ENCODE measurements at regions not wholly inside any gene's neighbourhood (a gene's known extent, or its start where the extent isn't known, plus 50 kb on each side); places are given as distances from the start of the nearest gene placed in this dataset.

DNA sequence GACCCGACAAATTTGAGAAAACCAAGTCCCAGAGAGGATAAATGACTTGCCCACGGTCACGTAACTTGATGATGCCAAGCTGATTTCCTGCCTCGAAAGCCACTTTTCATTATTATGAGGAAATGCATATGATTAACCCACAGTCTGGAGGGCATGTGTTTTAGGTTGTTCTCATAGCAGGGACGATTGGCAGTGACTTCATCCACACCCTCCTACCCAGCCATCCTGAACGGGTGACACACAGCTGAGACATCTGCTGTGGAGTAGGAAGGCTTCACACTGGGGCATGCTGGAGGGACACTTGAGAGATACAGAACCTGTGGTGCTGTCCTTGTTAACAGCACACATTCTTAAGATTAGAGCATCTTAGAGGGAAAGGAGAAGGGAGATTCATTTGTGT is 65.4 kb upstream of the WDFY2 start:
- DNase-seq (no peak), ATAC-seq (no peak)
- H3K27ac ChIP-seq, result no peak overlapping the region
- TF ChIP-seq, protein P1, sequence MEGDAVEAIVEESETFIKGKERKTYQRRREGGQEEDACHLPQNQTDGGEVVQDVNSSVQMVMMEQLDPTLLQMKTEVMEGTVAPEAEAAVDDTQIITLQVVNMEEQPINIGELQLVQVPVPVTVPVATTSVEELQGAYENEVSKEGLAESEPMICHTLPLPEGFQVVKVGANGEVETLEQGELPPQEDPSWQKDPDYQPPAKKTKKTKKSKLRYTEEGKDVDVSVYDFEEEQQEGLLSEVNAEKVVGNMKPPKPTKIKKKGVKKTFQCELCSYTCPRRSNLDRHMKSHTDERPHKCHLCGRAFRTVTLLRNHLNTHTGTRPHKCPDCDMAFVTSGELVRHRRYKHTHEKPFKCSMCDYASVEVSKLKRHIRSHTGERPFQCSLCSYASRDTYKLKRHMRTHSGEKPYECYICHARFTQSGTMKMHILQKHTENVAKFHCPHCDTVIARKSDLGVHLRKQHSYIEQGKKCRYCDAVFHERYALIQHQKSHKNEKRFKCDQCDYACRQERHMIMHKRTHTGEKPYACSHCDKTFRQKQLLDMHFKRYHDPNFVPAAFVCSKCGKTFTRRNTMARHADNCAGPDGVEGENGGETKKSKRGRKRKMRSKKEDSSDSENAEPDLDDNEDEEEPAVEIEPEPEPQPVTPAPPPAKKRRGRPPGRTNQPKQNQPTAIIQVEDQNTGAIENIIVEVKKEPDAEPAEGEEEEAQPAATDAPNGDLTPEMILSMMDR (IDR thresholded peaks at IDR 0.05 in 4 of 5, conservative IDR thresholded peaks at IDR 0.05 in 1 of 5), result no peak
- no peak for TF ChIP-seq POLR2A (IDR thresholded peaks at IDR 0.05)
- in situ Hi-C loops (cut with MboI; ENCODE audit: low sequenced_read_pairs in 4 of 4), result no loop called here
- H3K4me3 ChIP-seq, result no peak overlapping the region
- H3K4me1 ChIP-seq, result no peaks in the 10 kb centered on the region
- H3K9me3 ChIP-seq, result no peaks in the 10 kb centered on the region
- H3K36me3 ChIP-seq, result no peaks in the 10 kb centered on the region
- no peaks in the 10 kb centered on the region for H3K27me3 ChIP-seq
- intact Hi-C loops (cut with DNase I; ENCODE audit: low total_unique reads), result no loop called here

DNA sequence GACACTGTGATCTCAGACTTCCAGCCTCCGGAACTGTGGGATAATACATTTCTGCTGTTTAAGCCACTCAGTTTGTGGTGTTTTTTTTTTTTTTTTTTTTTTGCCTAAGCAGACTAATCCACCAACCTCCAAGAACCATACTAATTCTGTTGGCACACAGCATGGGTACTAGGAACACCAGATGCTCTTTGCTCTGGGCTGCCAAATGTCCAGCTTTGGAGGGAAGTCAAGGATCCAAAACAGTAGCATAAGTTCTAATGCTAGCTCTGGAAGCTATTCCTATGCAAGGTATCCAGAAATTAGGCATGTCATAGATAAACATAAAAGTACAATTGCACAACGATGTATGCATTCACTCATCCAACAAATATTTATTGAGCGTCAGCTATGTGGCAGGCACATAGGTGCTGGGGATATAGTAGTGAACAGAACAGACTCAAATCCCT is 64.5 kb upstream of the WDFY2 start:
- in situ Hi-C loops (cut with MboI; ENCODE audit: low sequenced_read_pairs in 4 of 4), result no loop called here
- Histone ChIP-seq H3K4me3 (no peak overlapping the region), H3K9me3 (no peaks in the 10 kb centered on the region), H3K27me3 (no peaks in the 10 kb centered on the region), H3K27ac (no peak overlapping the region), H3K4me1 (no peaks in the 10 kb centered on the region), H3K36me3 (no peaks in the 10 kb centered on the region)
- DNase-seq (no peak), ATAC-seq (no peak)
- TF ChIP-seq, protein P1 (IDR thresholded peaks at IDR 0.05 in 4 of 5, conservative IDR thresholded peaks at IDR 0.05 in 1 of 5), result no peak
- TF ChIP-seq POLR2A (IDR thresholded peaks at IDR 0.05), result no peak
- intact Hi-C loops (cut with DNase I; ENCODE audit: low total_unique reads), result no loop called here

DNA sequence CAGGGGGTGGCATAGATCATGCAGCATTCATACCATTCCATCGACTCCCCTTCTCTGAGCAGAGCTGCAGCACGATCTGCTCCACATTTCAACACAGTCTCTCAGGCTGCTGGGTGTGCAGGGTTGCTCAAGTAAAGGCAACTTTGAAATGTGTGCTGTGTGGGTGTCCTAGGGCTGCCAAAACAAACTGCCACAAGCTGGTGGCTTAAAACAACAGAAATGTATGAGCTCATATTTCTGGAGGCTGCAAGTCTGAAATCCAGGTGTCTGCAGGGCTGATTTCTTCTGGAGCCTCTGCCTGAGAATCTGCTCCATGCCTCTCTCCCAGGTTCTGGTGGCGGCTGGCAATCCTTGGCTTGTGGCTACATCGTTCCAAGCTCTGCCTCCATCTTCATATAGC is 63.7 kb upstream of the WDFY2 start:
- ATAC-seq (no peak), DNase-seq (no peak)
- TF ChIP-seq, protein P1 (IDR thresholded peaks at IDR 0.05 in 4 of 5, conservative IDR thresholded peaks at IDR 0.05 in 1 of 5), result no peak
- TF ChIP-seq POLR2A (IDR thresholded peaks at IDR 0.05), result no peak
- Histone ChIP-seq H3K4me3 (no peak overlapping the region), H3K27me3 (no peaks in the 10 kb centered on the region), H3K9me3 (no peaks in the 10 kb centered on the region), H3K36me3 (no peaks in the 10 kb centered on the region), H3K27ac (no peak overlapping the region), H3K4me1 (no peaks in the 10 kb centered on the region)
- intact Hi-C loops (cut with DNase I; ENCODE audit: low total_unique reads) (no loop called here), in situ Hi-C loops (cut with MboI; ENCODE audit: low sequenced_read_pairs in 4 of 4) (no loop called here)

DNA sequence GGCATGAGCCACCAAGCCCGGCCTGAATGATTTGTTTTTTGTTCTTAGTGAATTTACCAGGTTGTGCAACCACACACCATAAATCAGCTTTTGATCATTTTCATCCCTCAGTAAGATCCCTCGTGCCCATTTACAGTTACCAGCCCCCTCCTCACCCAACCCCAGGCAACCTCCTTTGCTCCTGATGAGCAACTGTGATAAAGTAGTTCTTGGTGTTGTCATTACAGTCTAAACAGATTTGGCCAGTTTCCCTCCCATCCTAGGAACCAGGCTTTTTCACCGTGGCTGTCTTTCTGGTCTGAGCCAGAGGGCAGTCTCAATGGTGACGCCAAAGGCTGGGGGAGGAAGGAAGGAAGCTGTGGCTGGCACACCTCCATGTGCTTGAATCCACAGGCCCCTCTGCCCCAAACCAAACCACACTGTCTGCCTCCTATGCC is 61.2 kb upstream of the WDFY2 start:
- H3K27me3 ChIP-seq, result no peaks in the 10 kb centered on the region
- TF ChIP-seq, protein P1 (IDR thresholded peaks at IDR 0.05 in 4 of 5, conservative IDR thresholded peaks at IDR 0.05 in 1 of 5), result no peak
- ATAC-seq, result no peak
- H3K4me1 ChIP-seq, result no peaks in the 10 kb centered on the region
- in situ Hi-C loops (cut with MboI; ENCODE audit: low sequenced_read_pairs in 4 of 4), result no loop called here
- no peaks in the 10 kb centered on the region for H3K9me3 ChIP-seq
- intact Hi-C loops (cut with DNase I; ENCODE audit: low total_unique reads), result no loop called here
- H3K4me3 ChIP-seq, result no peak overlapping the region
- no peaks in the 10 kb centered on the region for H3K36me3 ChIP-seq
- peak in 1 of 2 donors; percentile 18 for DNase-seq
- H3K27ac ChIP-seq, result no peak overlapping the region

DNA sequence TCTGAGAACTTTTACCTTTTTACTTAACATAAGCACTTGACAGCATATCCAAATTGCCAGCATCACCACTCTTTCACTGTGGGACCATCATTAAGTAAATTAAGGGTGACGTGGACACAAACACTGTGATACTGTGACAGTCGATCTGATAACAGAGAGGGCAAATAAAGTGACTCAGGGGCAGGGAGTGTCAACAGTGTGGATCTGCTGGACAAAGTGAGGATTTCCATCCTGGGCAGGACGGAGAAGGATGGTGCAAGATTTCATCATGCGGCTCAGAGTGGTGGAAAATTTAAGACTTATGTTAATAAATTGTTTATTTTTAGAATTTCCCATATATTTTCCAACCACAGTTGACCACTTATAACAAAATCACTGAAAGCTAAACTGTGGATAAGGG is 60.0 kb upstream of the WDFY2 start:
- no peaks in the 10 kb centered on the region for H3K9me3 ChIP-seq
- no peaks in the 10 kb centered on the region for H3K27me3 ChIP-seq
- TF ChIP-seq, protein P1 (IDR thresholded peaks at IDR 0.05 in 4 of 5, conservative IDR thresholded peaks at IDR 0.05 in 1 of 5), result no peak
- TF ChIP-seq POLR2A (IDR thresholded peaks at IDR 0.05), result no peak
- H3K4me3 ChIP-seq, result no peak overlapping the region
- intact Hi-C loops (cut with DNase I; ENCODE audit: low total_unique reads), result no loop called here
- no peak for DNase-seq
- in situ Hi-C loops (cut with MboI; ENCODE audit: low sequenced_read_pairs in 4 of 4), result no loop called here
- no peaks in the 10 kb centered on the region for H3K4me1 ChIP-seq
- H3K36me3 ChIP-seq, result no peaks in the 10 kb centered on the region
- no peak for ATAC-seq
- no peak overlapping the region for H3K27ac ChIP-seq
